ENCODE measurements at regions not wholly inside any gene's neighbourhood (a gene's known extent, or its start where the extent isn't known, plus 50 kb on each side); places are given as distances from the start of the nearest gene placed in this dataset.
A peak's percentile ranks its signal among the peaks of the same experiment; 100 is the strongest.

DNA sequence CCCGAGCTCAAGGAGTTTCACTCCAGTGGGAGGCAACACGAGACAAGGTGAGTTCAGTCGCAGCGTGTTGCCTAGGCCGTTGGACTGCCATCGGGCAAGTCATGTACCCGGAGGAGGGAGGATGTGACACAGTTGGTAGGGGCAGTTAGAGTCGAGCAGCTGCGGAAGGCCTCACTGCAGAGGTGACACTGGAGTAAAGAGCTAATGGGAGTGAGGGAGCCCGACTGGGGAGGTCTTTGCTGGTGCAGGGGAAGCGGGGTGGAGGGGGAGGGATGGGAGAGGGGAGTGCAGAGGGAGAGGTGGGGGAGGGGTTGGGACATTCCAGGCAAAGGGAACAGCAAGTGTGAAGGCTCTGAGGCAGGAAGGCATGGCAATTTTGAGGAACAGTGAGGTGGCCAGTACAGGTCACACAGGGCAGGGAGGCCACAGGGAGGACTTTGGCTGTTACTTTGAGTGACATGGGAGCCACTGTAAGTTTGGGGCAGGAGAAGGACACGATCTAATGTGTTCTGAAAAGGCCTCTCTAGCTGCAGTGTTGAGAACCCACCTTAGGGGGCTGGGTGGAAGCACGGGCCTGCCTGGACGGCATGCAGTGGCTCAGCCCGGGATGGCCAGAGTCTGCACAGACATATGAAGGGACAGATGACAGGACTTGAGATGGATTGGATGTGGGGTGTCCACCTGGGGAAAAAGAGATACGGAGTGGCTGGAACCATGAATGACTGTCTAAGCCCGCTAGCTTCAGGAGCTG is 61.1 kb downstream of the KCNF1 start:
- no peak overlapping the region; the same call in 1 of the 2 replicates for H3K4ac ChIP-seq (ENCODE audit: low read depth, low read length)
- no peak overlapping the region for H2AFZ ChIP-seq (replicated peaks; ENCODE audit: low read length, poor library complexity)
- in situ Hi-C loops (cut with MboI; ENCODE audit: low sequenced_read_pairs) (no loop called here), dilution Hi-C loops (cut with HindIII; ENCODE audit: low sequenced_read_pairs, unreplicated experiment) (no loop called here), intact Hi-C loops (cut with micrococcal nuclease) (no loop called here)
- H2AK5ac ChIP-seq (ENCODE audit: low read depth, low read length) = peak overlapping the region; percentile 63; the same call in 1 of the 2 replicates
- DNase-seq = no peak
- H3K9ac ChIP-seq (ENCODE audit: low read depth, low read length) = no peak overlapping the region
- no peak overlapping the region for H2BK15ac ChIP-seq (ENCODE audit: low read depth, low read length)
- H4K8ac ChIP-seq (ENCODE audit: low read depth in 2 of 2, low read length in 2 of 2) = no peak overlapping the region
- no peak overlapping the region for H3K14ac ChIP-seq (replicated peaks; ENCODE audit: low read depth, low read length)
- no peak overlapping the region for H3K18ac ChIP-seq (ENCODE audit: low read depth, low read length)
- no peak for ATAC-seq (ENCODE audit: low read depth)
- no peak overlapping the region for H4K5ac ChIP-seq (ENCODE audit: low read depth, low read length)
- ChIA-PET CTCF (no interaction called here), POLR2A (ENCODE audit: unreplicated experiment) (no interaction called here)
- H3K36me3 ChIP-seq (ENCODE audit: control insufficient read depth, insufficient read depth, low read length) = no peaks in the 10 kb centered on the region
- H2BK20ac ChIP-seq (ENCODE audit: low read depth, low read length) = peak overlapping the region; percentile 10; the same call in 1 of the 2 replicates
- no peaks in the 10 kb centered on the region for H3K27me3 ChIP-seq (ENCODE audit: control insufficient read depth, insufficient read depth, low read length)
- H3K23ac ChIP-seq (ENCODE audit: low read depth, low read length) = no peak overlapping the region
- H4K20me1 ChIP-seq (ENCODE audit: insufficient read depth, low read length) = no peaks in the 10 kb centered on the region
- no peak overlapping the region for H3K4me3 ChIP-seq (ENCODE audit: insufficient read depth, low read depth, low read length)
- H3K4me1 ChIP-seq (ENCODE audit: control insufficient read depth, insufficient read depth, low read length) = no peaks in the 10 kb centered on the region; the same call in 1 of the 2 replicates
- H3K79me1 ChIP-seq (ENCODE audit: low read depth in 1 of 2, low read length in 2 of 2) = no peaks in the 10 kb centered on the region
- TF ChIP-seq SMC3 (IDR thresholded peaks at IDR 0.05; ENCODE audit: low read depth, low read length) (no peak), NFE2L2 (IDR thresholded peaks at IDR 0.05; ENCODE audit: low read depth, low read length) (no peak), RCOR1 (IDR thresholded peaks at IDR 0.05; ENCODE audit: insufficient replicate concordance, low read length) (no peak), MAZ (IDR thresholded peaks at IDR 0.05; ENCODE audit: borderline replicate concordance, low read depth, low read length) (no peak), MXI1 (IDR thresholded peaks at IDR 0.05; ENCODE audit: borderline replicate concordance, low read depth, low read length) (no peak), BHLHE40 (IDR thresholded peaks at IDR 0.05; ENCODE audit: low read depth, low read length) (no peak), RAD21 (IDR thresholded peaks at IDR 0.05; ENCODE audit: low read length) (no peak)
- TF ChIP-seq, protein P1, sequence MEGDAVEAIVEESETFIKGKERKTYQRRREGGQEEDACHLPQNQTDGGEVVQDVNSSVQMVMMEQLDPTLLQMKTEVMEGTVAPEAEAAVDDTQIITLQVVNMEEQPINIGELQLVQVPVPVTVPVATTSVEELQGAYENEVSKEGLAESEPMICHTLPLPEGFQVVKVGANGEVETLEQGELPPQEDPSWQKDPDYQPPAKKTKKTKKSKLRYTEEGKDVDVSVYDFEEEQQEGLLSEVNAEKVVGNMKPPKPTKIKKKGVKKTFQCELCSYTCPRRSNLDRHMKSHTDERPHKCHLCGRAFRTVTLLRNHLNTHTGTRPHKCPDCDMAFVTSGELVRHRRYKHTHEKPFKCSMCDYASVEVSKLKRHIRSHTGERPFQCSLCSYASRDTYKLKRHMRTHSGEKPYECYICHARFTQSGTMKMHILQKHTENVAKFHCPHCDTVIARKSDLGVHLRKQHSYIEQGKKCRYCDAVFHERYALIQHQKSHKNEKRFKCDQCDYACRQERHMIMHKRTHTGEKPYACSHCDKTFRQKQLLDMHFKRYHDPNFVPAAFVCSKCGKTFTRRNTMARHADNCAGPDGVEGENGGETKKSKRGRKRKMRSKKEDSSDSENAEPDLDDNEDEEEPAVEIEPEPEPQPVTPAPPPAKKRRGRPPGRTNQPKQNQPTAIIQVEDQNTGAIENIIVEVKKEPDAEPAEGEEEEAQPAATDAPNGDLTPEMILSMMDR (conservative IDR thresholded peaks at IDR 0.05; ENCODE audit: low read depth, low read length) = no peak
- TF ChIP-seq, protein P2, sequence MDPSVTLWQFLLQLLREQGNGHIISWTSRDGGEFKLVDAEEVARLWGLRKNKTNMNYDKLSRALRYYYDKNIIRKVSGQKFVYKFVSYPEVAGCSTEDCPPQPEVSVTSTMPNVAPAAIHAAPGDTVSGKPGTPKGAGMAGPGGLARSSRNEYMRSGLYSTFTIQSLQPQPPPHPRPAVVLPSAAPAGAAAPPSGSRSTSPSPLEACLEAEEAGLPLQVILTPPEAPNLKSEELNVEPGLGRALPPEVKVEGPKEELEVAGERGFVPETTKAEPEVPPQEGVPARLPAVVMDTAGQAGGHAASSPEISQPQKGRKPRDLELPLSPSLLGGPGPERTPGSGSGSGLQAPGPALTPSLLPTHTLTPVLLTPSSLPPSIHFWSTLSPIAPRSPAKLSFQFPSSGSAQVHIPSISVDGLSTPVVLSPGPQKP (IDR thresholded peaks at IDR 0.05; ENCODE audit: borderline replicate concordance, low read depth, low read length) = no peak
- no peak overlapping the region for H3K56ac ChIP-seq (ENCODE audit: extremely low read depth, insufficient read depth, low read length)
- no peak overlapping the region for H3K4me2 ChIP-seq (ENCODE audit: low read depth, low read length)
- peak overlapping the region; percentile 14 for H2AK9ac ChIP-seq (replicated peaks; ENCODE audit: low read depth, low read length, poor library complexity)
- WGBS, 2 experiments (ENCODE audit: extremely low coverage in 2 of 2, insufficient read length in 1 of 2) = 85% methylated on average over 13 of the region's 17 CpGs; no CpG with 5 or more reads in 1 of the 2 experiments
- H3K9me3 ChIP-seq (ENCODE audit: control insufficient read depth, insufficient read depth, low read length) = no peaks in the 10 kb centered on the region
- no peak overlapping the region for H3K27ac ChIP-seq (ENCODE audit: insufficient read depth, low read length)
- H2BK120ac ChIP-seq (ENCODE audit: low read depth, low read length) = no peak overlapping the region
- no peak overlapping the region for H2BK5ac ChIP-seq (ENCODE audit: low read depth, low read length, poor library complexity, severe bottlenecking)
- no peaks in the 10 kb centered on the region for H3K9me1 ChIP-seq (ENCODE audit: insufficient read depth, low read length)
- no peak overlapping the region for H4K91ac ChIP-seq (ENCODE audit: insufficient read depth, low read depth, low read length)
- no TSS peak for BruUV-seq (replicated peaks)
